HG03159 (cell line): ENCODE measurements at regions not wholly inside any gene's neighbourhood (a gene's known extent, or its start where the extent isn't known, plus 50 kb on each side); places are given as distances from the start of the nearest gene placed in this dataset.

Source experiments
- ATAC-seq: cut with Tn5 transposase; IDR thresholded peaks from one replicate; pipeline ENCODE4 v1.9.1; 2021; ENCODE audit warnings: mild to moderate bottlenecking, moderate library complexity; ENCODE audit not compliant: unreplicated experiment

GRCh38 chr4:176504118-176504517, 184.4 kb downstream of the SPCS3 start:
- no peak for ATAC-seq

GRCh38 chr4:176507845-176508533, 188.2 kb downstream of the SPCS3 start:
- ATAC-seq = no peak

- no peak for ATAC-seq
Observed at GRCh38 chr4:176508780-176509331, 189.1 kb downstream of the SPCS3 start.

- no peak for ATAC-seq
Observed at GRCh38 chr4:176525576-176525975, 205.8 kb downstream of the SPCS3 start.

DNA sequence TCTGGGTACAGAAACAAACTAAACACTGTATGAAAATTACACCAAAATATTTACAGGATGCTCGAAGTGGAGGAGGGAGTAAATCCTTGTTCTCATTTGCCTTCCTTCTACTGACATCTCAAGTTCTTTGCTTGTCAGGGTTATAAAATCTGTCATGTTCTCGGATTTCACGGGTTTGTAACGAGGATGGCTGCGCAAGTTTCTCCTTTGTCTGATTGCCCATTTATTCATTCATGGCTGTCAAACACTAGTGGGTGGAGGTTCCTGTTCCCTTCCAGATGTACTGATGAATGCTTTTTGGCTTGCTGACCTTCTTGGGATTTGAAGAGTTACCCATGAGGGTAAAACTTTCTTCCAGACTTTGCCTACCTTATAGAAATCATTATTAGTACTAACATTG, 206.9 kb downstream of the SPCS3 start:
- ATAC-seq = no peak

GRCh38 chr4:176529574-176529973, 209.8 kb downstream of the SPCS3 start:
- peak; percentile 44 for ATAC-seq

- ATAC-seq = no peak
Observed at GRCh38 chr4:176533159-176533558, 213.4 kb downstream of the SPCS3 start.

DNA sequence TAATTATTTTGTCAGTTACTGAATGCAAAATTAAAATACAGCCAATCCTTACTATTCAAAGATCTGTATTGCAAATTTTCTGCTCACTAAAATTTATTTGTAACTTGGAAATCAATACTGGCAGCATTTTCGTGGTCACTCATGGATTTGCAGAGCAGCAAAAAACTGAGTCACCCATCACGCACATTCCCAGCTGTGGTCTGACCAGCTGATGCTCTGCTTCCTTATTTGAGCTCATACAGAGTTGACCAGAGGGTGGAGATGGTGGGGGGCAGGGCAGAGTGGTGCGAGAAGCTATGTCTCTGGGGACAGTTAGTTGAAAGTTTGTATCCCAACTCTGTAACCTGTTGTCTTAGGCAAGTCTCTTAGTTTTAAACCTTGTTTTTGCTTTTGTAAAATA, 214.8 kb downstream of the SPCS3 start:
- no peak for ATAC-seq

DNA sequence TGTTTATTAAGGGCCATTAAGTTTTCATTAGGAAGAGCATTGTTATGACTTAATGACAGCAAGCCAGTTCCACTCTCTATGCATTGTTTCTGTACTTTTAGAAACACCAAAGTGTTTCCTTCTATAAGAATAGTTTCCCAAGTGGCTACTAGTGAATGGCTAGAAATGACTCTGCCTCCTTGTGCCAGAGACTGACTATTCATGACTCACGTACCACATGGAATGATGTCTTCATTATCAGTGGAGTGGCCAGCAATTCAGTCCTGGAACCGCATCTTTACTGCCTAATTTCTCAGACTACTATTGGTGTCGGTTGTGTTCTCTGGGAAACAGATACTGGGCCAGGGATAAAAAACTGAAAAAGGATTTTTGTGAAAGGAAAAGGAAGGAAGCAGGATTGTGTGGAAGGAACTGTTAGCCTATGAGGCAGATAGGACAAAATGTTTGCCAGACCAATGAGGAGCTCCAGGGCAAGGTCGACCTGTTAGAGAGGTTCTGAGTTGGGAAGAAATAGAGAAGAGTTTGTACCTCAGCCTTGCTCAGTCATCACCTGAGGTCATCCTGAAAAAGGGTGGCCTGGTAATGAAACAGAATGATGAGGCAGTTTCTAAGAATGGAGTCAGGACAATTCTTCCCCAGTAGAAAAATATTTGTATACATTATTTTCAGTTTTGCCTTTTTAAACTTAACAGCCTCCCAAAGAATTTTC, 218.6 kb downstream of the SPCS3 start:
- no peak for ATAC-seq

DNA sequence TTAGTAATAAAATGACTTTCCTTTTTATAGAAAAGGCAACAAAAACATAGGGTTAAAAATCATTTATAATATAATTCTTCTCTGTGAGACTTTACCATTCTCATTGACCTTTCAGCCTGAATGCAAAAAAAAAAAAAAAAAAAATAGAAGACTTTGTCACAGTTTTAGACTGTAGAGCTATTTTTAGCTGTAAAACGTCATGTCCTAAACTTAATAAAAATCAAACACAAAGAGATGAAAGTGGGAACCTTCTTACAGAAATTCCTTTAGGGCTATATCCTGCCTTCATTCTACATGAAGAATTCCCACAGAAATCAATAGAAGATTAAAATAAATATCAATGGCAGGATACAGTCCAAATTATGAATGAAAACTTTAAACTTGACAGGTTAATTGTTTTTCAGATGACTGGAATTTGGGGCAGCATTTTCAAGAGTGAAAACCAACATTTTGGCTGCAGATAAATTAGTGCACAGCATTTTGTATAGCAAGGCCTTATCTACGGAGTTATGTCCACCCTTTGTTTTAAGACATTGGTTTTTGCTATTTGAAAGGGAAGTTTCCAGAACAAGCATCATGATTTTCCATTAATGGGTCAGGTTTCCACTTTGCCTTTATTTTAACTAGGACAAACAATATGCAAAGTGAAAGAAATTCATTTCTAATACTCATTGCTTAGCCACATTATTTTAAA, 219.5 kb downstream of the SPCS3 start:
- ATAC-seq = no peak

- no peak for ATAC-seq
Observed at GRCh38 chr4:176539785-176540175, 220.0 kb downstream of the SPCS3 start.

GRCh38 chr4:176540814-176541213, 221.0 kb downstream of the SPCS3 start:
- no peak for ATAC-seq

DNA sequence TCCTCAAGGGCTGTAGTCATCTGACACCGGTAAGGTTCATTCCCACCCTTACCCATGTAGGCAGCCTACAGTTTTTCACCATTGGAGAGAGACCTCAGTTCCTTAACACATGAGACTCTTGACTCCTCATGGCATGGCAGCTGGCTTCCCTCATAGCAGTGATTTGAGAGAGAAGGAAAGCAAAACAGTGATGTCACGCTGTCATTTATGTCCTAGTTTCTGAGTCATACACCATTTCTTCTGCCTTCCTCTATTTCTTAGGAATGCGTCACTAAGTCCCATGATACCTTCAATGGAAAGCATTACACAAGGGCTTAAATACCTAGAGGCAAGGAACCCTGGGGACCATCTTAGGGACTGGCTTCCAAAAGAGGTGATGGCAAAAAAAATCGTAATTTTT, 226.1 kb downstream of the SPCS3 start:
- no peak for ATAC-seq

DNA sequence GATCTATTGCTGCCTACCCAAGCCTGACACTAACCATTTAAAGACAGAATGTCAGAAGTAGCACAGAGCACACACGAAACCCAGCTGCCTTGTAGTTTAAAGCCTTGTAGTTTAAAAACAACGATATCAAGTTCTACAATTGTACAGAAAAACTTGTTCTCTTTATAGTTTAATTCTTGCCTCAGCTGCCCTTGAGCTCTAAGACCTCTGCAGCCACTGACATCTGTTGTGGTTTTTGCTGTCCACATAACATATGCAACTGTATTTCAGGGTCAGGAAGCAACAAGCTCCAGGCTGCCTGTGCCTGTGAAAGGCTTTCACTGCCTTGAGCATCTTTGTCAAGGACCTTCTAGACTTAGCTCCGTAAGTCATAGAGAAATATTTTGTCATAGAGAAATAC, 227.2 kb downstream of the SPCS3 start:
- no peak for ATAC-seq

DNA sequence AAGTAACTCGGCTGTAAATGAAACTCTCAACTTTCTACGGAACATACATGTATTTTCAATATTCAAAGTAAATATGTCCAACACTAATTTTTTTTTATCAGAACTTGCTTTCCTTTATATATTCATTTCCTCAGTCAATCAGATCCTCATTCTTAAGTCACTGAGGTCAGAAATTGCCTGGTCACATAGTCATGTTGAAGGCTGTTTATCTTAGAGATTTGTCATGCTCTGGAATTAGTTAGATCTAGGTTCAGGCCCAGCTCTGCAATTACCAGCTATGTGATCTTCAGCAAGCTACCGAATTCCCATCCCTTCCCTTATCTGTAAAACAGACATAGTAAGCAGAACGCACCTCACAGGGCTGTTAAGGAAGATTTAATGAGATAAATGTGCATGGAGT, 228.8 kb downstream of the SPCS3 start:
- no peak for ATAC-seq

DNA sequence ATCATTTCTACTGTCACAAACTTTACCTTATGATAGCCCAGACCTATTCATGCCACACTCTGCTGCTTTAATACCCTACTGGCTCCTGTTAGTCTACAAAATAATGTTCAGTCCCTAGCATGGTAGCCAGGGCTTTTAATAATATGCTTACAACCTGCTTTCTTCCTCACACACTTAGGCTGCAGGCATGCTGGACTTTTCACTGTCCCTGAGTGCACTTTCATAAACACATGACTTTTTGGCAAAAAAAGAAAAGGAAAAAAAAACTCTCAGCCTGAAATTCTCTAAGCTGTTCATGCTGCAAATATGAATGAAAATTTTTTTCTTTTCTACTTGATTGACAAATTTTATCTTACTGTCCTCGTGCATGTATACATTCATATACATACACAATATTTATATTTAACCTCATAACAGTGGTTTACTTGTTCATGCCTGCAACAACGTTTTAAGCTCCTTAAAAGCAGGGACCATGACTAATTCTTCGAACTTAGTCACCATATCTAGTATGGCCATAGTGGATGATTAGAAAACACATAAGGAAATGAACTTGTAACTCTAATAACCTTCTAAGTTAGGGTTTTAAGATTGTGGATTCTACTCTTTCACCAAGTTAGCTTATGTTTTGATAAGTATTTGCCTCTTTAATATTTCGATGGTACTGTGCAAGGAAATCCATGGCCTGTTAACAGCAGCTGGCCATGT, 229.5 kb downstream of the SPCS3 start:
- ATAC-seq = no peak

GRCh38 chr4:176558661-176559060, 234.1 kb downstream of the VEGFC start:
- no peak for ATAC-seq

DNA sequence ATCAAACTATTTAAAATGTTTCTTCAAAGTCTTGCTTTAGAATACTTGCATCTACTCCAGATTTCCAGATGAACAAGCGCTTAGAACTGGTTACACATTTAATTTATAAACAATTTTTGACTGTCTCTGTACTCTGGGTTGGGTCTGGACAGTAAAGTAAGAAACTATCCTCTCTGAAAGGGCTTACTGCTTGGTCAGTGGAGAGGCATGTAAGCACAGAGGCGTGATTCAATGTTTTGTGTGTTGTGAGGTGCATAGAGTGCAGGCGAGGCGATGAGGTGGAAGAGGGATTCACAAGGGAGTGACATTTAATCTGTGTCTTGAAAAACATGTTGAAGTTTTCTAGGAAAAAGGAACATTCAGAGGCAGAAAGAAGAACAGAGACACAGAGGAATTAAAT, 231.4 kb downstream of the VEGFC start:
- no peak for ATAC-seq

GRCh38 chr4:176563591-176563990, 229.1 kb downstream of the VEGFC start:
- no peak for ATAC-seq

DNA sequence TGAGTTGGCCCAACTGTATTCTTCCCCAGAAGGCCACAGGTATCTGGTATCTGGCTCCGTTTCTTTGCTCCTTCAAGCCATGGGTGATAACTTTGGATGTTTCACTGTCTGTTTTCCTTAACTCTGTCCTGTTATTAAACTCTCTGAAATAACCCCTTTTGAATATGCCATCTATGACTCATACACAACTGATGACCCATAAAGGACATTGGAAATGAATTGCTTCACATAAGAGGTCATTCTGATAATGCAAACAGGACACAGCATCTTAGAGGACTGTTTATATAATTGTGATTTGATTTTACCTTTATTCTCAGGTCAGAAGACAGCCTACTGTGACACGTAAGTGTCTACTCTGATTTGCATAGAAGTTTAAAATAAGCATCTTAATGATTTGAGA, 227.7 kb downstream of the VEGFC start:
- ATAC-seq = no peak

DNA sequence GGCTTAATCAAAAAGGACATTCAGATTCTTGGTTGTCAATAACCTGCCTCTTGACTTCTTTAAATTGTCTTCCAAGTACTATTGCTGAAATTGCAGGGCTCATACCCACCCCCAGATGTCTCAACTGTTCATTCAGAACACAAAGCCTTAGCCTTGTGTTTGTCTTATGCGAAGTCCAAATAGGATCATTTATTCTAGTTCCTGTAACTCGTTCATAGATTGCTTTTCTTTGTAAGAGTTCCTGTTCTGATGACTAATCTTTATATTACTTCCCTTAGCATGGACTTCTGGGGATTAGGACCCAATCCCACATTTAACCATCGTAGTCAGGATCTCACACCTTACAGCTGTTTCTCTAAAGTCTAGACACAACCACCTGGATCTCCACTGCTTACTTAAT, 226.0 kb downstream of the VEGFC start:
- ATAC-seq = no peak
